GM21576 (cell line): ENCODE measurements at regions not wholly inside any gene's neighbourhood (a gene's known extent, or its start where the extent isn't known, plus 50 kb on each side); places are given as distances from the start of the nearest gene placed in this dataset.

Experiments
- ATAC-seq: cut with Tn5 transposase; IDR thresholded peaks from one replicate; pipeline ENCODE4 v1.9.1; 2021; ENCODE audit warnings: mild to moderate bottlenecking, moderate library complexity; ENCODE audit not compliant: unreplicated experiment

DNA sequence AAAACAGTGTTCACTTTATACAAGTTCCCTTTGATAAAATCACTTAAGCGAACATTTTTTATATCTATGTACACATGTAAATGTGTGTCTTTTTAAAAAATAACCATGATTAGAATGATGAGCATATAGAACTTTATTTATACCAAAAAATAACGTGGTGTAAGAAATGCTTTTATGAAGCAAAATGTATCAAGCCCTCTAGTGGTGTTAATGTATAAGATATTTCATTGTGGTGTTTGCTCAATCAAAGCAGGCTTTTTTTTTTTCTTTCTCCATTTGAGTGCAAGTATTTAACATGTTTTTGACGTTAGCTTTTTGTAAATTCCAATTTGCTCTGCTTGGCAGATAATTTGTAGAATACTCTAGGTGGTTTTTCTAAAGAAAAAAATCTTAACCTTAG, 2092.4 kb upstream of the TENM3 start:
- ATAC-seq = no peak

DNA sequence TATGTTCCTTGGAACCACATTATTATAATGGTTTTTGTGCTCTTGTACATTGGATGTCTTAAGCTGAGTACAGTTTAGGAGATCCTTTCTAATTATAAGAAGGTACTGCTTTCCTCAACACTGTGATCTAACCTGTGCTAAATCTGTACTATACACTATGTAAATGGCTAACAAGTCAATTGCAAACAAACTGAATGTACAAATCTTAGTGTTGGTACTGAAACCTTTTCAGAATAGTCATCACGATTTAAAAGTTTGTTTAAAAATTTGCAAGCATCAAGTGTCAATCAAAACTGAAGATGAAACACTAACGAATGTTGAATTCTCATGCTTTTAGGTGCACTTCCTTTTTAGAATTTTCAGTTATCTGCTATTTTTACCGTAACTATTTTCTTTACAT, 2090.4 kb upstream of the TENM3 start:
- ATAC-seq = no peak

DNA sequence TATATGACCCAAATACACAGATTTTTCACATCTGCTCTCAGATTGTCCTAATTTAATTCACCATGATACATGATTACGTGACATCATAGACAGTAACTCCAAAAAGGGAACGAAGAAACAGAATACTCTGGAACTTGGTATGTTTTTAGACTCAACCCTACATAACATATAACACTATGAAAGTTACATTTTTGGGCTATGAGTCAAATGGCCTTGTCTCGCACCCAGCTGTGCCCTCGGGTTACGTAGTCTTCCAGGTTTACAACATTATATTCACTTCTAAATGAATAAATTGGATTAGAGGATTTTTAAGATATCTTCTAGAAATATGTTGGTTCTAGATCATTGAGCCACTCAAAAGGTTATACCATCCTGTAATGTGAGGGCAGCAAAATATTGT, 2089.6 kb upstream of the TENM3 start:
- no peak for ATAC-seq

DNA sequence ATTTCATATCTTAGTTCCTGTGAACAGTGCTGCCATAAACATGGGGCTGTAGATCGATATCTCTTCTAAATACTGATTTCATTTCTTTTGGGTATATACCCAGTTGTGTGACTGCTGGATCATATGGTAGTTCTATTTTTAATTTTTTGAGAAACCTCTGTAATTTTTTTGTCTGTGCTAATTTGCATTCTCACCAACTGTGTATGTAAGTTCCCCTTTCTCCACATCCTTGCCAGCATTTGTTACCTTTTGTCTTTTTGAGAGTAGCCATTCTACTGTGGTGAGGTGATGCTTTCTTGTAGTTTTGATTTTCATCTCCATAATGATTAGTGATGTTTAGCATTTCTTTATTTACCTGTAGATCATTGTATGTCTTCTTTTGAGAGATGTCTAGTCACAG, 2086.5 kb upstream of the TENM3 start:
- ATAC-seq = no peak

DNA sequence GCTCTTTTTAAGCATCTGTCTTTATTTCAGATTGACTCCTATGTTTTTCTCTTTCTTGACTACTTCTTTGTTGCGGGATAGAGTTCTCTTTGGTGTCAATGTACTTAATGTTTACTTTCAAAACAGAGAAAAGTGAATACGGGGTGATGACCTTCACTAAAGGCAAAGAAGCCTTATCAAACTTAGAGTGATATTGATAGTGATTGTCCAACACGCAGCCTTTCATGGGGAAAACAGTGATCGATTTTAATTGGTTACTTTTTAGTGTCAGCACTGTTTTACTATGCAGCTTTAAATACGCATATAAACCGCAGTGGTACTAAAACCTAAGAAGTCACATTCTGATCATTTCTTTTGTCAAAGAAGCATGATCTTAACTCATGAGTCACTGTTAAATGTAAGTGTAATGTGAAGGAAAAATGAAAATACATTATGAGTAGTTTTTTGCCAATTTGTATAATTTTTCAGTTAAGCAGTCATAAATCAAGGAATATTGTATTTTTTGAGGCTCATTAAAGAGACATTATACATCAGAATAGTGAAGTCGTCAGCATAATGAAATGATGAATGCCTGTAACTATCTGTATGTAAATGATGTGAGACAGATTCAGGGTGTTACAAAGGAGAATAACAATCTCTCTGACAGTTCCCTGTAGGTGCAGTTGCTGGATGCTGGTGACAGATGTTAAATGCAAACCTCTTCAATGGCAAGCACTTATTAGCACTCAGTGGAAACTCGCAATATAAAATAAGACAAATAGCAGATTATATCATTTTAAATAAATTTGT, 2082.8 kb upstream of the TENM3 start:
- ATAC-seq = no peak

DNA sequence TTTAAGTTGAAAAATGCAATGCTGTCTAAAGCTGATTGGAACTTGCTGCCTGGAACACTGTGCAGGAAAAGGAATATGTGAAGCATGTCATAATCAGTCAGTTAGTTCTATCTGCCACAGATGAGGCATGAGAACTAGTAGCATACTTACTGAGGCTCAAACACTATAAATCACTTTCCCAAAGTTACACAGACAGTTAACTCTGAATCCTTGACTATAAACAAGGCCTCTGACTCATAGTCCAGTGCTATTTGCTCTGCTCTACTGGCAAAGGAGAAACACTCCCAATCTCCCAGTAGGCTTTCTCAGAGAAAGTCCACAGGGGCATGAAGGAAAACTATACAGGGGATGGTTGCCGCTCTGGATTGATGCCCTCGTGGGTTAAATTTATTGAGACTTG, 2078.4 kb upstream of the TENM3 start:
- ATAC-seq = no peak

DNA sequence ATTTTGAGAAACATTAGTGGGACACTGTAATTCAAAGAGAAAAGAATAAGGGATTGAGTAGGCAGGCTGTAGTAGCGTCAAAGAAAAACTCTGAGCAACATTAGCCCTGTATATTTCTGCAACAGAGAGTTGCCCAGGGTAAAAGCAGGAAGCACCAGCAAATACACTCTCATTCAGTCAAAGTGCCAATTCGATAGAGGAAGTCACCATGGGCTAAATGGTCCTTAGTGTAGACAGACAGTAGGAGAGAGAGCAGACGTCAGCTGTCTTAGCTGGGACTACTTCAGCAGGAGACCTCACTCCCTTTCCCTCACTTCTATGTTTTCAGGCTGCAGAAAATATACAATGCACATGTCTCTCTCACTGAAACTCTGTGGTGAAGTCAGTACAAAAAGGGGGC, 2073.8 kb upstream of the TENM3 start:
- ATAC-seq = no peak

DNA sequence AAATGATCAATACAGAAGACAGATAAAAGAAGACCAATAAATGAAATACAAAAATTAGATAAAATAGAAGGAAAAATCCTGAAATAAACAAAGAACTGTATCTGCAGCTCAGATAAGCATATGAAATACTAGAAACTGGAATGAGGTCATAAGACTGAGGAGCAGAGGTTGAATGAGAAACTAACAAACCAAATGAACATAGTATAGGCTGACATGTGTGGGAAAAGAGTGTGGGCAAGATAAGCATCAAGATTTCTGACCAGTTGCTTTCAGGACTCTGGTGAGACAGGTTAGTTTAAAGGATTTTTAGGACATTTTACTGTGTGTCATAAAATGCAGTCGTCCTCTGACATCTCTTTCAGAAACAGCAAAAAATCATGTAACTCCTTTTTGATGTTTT, 2073.2 kb upstream of the TENM3 start:
- no peak for ATAC-seq

DNA sequence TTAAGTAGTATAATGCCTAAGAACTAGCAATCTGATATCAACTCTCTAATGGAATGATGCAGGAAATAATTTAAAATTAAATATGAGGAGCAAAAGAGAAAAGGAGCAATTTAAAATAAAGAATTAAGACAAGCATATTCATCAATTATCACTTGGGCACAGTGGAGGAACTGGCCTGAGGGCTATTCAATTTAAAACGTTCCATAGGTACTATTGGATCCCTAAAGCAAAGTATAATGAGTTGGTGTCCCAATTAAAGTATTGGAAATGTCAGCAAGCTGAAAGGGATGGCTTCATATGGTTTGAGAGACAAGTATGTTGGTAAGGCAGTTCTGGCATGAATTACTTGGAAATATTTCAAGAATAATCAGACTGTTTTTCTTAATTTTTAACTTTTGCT, 2064.1 kb upstream of the TENM3 start:
- no peak for ATAC-seq

DNA sequence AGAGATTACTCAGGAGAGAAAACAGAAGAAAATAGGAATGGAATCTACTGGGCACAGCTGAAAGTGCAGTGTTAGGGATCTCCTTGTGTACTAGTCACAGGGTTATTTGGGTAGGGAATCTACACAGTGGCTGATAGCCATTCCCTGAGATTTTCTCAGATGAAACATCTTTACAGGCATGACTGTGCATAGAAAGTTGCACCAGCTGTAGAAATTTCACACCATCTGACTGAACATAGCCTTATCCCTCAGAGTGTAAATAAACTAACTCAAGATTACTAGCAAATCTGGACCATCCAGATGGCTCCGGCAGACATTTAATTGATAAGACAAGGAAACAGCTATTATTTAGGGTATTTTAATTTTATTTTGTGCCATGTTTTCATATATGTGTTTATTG, 2053.5 kb upstream of the TENM3 start:
- no peak for ATAC-seq

DNA sequence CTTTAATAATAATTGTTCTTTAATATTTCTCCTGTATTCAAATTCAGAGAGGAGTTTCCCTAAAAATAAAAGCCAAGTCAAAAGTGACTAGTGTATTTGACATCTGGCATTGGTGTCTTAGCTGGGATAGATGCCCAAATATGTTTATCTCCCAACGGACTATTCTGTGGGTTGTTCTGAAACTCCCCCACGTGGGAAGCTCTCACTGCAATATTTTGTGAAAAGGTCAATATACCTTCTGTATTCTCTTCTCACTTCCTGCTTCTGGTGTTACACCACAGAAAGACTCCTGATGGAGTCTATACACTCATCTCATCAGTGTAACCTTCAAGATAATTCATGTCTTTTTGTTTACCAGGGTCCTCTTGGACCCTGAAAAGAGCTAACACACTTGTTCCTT, 2052.8 kb upstream of the TENM3 start:
- no peak for ATAC-seq

DNA sequence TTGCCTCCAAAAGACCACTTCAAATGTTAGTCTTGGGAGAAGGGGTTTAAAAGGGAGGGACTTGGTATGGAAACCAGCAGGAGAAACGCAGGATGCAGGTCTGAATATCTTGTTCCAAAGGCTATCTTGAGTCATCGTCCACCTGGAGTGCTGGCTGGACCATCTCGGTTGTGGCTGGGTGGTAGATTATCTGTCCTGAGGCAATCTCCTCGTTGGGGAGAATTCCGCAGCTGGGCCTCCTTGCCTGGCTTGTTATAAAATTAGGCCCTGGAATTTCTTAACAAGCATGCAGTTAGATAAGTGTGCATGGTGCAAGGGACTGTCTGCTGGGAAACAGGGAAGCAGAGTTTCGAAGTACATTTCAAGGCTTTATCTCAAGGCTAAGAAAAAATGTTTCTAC, 2045.7 kb upstream of the TENM3 start:
- no peak for ATAC-seq

DNA sequence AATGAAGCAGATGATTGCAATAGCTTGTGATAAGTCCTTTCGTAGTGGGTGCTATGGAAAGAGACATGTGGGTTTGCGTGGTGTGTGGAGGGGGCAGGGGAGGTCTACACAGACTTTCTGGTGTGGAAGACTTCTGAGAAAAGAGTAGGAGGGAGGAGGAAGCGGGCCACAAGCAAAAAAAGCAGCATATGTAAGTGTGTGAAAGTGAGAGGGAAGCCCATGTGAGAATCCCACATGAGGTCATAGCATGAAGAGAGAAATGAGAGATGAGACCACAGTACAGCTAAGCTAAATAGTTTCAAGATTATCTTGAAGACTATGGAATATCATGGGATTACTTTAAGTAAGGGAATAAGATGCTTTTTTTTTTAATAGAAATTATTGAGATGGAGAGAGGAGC, 2039.9 kb upstream of the TENM3 start:
- no peak for ATAC-seq

DNA sequence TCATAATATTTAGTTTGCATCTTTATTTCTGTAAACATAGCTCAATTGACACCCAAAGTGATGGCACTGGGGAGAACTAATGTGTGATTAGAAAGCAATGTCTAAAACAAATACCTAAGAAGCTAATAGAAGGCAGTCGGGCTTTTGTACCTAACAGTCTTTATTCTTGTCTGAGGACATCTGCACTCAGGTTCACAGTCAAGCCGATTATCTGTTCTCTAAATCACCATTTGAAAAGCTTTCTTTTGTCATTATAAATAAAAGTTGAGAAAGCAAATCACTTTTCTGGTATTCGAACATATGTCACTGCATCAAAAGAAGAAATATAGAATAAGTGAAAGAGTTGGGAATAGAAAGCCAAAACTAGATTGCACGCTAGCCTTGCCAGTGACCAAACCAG, 2037.9 kb upstream of the TENM3 start:
- ATAC-seq = no peak

DNA sequence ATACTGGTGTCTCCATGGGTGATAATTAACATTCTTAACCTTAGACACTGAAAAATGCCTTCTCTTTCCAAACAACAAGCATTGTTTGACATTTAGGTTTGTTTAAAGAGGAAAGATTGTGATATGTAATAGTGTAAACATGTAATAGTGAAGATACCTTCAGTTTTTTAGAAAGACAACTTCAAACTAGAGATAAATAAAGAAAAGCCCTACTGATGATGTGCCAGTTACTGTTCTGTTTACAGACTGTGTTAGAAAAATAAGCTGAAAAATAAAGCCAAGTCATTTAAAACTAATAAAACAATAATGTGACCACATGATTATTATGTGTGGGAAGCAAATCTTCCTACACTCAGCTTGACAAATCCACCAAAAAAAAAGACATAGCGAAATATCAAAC, 2035.3 kb upstream of the TENM3 start:
- no peak for ATAC-seq

DNA sequence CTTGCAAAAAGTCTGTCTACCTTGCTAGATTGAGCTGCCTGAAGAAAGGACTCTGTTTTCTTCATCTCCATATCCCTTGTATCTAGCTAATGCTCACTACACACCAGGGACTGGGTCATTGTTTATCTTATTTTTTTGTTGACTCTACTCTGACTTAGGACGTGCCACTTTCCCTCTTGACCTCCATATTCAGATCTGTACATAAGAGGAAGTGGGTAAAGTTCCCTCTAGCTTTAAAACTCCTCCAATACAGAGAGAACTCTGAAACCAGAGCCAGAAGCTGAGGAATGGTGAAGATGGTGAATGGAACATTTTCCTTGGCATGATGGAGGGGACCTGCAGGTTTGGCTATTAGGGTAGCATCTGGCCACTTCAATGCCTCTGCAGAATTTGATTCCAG, 2026.1 kb upstream of the TENM3 start:
- ATAC-seq = no peak

DNA sequence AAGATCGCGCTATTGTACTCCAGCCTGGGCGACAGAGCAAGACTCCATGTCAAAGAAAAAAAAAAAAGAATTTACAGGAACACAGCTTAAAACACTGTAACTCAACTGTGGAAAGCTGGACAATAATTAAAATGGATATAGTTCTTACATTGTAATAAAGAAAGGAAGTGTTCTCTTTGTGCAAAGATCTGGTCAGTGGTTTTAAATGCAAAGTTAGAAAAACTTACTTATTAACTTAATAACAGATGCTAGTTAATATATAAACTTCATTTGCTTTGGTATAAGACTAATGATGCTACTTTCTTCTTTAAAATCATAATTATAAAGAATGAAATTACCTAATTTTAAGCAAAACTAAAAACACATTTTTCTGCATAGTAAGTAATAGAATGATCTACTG, 2024.1 kb upstream of the TENM3 start:
- ATAC-seq = no peak

DNA sequence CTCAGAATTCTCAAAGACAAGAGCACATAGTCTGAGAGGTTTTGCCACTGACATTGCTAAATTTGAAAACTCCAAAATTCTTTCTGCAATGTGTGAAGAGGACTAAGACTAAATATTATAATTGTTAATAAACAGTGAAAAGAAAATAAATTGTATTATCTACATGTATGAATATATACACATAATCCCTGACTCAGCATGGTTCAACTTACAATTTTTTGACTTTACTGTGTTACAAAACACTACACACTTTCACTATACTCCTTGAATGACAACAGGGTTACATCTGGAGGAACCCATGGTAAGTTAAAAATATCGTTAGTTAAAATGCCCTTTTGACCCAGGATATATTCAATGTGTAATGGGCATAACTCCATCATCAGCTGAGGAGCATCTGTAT, 2017.2 kb upstream of the TENM3 start:
- ATAC-seq = no peak

DNA sequence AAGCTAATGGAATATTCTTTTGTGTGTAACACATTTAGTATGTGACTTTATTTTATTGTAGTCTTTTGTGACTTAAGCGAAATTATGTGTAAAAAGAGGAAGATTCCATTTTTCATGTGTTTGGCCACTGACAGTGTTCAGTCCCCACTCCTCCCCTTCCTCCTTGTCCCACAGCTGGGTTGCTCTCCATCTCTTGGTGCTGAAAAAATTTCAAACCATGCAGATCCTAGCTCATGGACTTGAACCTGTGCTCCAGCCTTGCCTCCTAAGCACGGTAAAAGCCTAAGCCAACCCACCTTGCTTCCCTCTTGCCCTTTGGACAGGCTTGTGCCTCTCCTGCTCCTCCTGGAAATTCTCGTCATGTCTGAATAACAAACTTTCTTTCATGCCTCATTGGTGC, 2008.5 kb upstream of the TENM3 start:
- ATAC-seq = no peak

DNA sequence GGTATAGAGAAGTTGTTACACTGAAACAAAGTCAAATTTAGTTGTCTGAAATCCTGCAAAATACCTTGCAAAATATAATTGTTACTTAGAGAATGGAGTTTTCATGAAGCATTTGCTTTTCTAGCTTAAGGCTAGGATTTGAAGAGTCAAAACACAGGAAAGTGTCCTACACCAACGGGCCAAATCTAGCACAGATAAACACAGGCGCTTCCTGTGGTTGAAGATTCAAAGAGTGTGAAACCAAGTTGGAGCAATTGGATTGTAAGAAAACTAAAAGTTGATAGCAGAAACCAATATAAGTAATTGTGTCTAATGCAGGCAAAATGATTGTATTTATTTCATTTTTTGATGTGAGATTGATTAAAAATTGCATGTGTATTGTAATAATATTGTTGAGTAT, 2002.5 kb upstream of the TENM3 start:
- ATAC-seq = no peak

DNA sequence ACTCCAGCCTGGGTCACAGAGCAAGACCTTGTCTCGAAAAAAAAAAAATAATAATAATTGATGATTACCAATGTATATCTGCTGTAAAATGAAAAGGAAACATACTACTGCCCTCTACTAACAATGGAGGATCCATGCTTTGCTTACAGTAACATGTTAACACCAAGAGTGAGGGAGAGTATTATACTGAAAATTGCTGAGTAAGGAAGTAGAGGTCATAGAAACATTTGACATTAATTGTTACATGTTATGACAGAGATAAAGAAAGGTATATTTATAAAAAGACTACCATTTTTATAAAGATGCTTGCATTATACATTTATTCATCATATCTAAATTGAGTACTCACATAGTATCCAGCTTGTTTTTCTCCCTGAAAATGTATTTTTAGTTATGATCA, 1989.8 kb upstream of the TENM3 start:
- no peak for ATAC-seq

DNA sequence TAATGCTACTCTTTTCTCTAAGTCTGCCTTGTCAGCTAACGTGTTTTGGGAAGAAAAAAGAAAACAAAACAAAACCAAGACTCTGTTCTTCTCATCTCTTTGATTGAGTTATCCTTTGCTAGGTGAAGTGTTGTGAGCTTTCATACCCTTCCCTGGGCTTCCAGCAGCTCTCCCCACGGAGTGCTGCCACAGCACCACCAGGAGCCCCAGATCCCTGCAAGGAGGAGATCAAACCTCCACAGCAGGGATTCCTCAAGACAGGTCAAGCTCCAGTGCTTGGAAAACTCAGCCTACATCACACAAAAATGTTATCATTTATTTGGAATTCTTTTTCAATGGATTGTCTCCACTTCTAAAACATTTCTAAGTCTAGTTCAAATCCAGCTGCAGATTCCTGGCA, 1981.9 kb upstream of the TENM3 start:
- ATAC-seq = no peak

DNA sequence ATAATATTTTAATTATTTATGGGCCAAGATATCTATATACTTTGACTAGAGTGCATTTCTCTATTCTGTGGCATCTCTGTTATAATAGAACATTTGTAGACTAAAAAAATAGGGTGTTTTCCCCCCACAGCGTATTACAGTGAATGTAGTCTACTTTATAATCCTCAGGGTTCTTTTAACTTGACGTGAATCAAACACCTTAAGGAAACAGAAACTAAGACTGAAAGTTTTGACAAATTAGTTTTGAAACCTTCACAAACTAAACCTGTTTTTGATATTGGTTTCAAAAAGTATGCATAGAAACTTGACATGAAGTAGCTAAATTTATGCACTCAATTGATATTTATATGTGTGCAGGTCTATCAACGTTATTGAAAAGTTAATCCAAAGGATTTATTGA, 1963.1 kb upstream of the TENM3 start:
- no peak for ATAC-seq
